ENCODE measurements at regions not wholly inside any gene's neighbourhood (a gene's known extent, or its start where the extent isn't known, plus 50 kb on each side); places are given as distances from the start of the nearest gene placed in this dataset.

DNA sequence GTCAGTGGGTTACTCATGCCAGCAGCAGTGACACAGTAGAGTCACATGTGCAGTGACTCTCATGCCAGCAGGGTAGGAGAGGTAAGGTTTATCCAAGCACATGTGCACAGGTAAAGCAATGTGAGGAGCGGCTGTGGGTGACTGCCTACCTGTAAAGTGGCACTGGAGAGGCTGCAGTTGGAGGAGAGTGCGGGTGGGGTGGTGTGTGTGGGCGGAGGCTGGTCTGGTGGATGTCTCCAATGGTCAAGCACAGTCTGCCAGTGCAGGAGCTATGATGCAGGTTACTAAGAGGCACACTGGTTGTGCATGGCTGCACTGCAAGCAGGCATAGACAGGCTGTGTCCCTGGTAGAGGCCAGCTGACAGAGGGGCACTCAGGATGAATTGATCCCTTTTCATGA, 588.2 kb upstream of the FTMT start:
- CTCF ChIA-PET (ENCODE audit: low intra/inter-chr PET ratio, low total read pairs), result no interaction called here
- no peak overlapping the region for H3K9ac ChIP-seq (ENCODE audit: insufficient read depth, low read depth, low read length)
- no peak for TF ChIP-seq ZNF232 (CRISPR knock-in tag; IDR thresholded peaks at IDR 0.05; ENCODE audit: borderline replicate concordance)
- TF ChIP-seq NFATC3 (CRISPR knock-in tag; IDR thresholded peaks at IDR 0.05), result no peak
- no peak for TF ChIP-seq PRMT3 (CRISPR knock-in tag; IDR thresholded peaks at IDR 0.05; ENCODE audit: borderline replicate concordance, low read depth)
- no peak for TF ChIP-seq ZBTB8A (CRISPR knock-in tag; IDR thresholded peaks at IDR 0.05; ENCODE audit: borderline replicate concordance, low read depth)
- TF ChIP-seq MED13 (CRISPR knock-in tag; IDR thresholded peaks at IDR 0.05), result no peak
- TF ChIP-seq, protein P1, sequence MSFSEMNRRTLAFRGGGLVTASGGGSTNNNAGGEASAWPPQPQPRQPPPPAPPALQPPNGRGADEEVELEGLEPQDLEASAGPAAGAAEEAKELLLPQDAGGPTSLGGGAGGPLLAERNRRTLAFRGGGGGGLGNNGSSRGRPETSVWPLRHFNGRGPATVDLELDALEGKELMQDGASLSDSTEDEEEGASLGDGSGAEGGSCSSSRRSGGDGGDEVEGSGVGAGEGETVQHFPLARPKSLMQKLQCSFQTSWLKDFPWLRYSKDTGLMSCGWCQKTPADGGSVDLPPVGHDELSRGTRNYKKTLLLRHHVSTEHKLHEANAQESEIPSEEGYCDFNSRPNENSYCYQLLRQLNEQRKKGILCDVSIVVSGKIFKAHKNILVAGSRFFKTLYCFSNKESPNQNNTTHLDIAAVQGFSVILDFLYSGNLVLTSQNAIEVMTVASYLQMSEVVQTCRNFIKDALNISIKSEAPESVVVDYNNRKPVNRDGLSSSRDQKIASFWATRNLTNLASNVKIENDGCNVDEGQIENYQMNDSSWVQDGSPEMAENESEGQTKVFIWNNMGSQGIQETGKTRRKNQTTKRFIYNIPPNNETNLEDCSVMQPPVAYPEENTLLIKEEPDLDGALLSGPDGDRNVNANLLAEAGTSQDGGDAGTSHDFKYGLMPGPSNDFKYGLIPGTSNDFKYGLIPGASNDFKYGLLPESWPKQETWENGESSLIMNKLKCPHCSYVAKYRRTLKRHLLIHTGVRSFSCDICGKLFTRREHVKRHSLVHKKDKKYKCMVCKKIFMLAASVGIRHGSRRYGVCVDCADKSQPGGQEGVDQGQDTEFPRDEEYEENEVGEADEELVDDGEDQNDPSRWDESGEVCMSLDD (CRISPR knock-in tag; IDR thresholded peaks at IDR 0.05; ENCODE audit: borderline replicate concordance), result no peak
- no peak for TF ChIP-seq ZNF225 (CRISPR knock-in tag; IDR thresholded peaks at IDR 0.05)
- TF ChIP-seq ZNF251 (CRISPR knock-in tag; IDR thresholded peaks at IDR 0.05), result no peak
- TF ChIP-seq ZNF207 (IDR thresholded peaks at IDR 0.05; ENCODE audit: borderline replicate concordance), result no peak
- no peak for TF ChIP-seq CHCHD3 (CRISPR knock-in tag; IDR thresholded peaks at IDR 0.05)
- no peak for TF ChIP-seq ZNF546 (CRISPR knock-in tag; conservative IDR thresholded peaks at IDR 0.05)
- no peak for TF ChIP-seq MEIS2 (CRISPR knock-in tag; IDR thresholded peaks at IDR 0.05)
- TF ChIP-seq, protein P2, sequence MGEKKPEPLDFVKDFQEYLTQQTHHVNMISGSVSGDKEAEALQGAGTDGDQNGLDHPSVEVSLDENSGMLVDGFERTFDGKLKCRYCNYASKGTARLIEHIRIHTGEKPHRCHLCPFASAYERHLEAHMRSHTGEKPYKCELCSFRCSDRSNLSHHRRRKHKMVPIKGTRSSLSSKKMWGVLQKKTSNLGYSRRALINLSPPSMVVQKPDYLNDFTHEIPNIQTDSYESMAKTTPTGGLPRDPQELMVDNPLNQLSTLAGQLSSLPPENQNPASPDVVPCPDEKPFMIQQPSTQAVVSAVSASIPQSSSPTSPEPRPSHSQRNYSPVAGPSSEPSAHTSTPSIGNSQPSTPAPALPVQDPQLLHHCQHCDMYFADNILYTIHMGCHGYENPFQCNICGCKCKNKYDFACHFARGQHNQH (CRISPR knock-in tag; IDR thresholded peaks at IDR 0.05), result no peak
- TF ChIP-seq, protein P3, sequence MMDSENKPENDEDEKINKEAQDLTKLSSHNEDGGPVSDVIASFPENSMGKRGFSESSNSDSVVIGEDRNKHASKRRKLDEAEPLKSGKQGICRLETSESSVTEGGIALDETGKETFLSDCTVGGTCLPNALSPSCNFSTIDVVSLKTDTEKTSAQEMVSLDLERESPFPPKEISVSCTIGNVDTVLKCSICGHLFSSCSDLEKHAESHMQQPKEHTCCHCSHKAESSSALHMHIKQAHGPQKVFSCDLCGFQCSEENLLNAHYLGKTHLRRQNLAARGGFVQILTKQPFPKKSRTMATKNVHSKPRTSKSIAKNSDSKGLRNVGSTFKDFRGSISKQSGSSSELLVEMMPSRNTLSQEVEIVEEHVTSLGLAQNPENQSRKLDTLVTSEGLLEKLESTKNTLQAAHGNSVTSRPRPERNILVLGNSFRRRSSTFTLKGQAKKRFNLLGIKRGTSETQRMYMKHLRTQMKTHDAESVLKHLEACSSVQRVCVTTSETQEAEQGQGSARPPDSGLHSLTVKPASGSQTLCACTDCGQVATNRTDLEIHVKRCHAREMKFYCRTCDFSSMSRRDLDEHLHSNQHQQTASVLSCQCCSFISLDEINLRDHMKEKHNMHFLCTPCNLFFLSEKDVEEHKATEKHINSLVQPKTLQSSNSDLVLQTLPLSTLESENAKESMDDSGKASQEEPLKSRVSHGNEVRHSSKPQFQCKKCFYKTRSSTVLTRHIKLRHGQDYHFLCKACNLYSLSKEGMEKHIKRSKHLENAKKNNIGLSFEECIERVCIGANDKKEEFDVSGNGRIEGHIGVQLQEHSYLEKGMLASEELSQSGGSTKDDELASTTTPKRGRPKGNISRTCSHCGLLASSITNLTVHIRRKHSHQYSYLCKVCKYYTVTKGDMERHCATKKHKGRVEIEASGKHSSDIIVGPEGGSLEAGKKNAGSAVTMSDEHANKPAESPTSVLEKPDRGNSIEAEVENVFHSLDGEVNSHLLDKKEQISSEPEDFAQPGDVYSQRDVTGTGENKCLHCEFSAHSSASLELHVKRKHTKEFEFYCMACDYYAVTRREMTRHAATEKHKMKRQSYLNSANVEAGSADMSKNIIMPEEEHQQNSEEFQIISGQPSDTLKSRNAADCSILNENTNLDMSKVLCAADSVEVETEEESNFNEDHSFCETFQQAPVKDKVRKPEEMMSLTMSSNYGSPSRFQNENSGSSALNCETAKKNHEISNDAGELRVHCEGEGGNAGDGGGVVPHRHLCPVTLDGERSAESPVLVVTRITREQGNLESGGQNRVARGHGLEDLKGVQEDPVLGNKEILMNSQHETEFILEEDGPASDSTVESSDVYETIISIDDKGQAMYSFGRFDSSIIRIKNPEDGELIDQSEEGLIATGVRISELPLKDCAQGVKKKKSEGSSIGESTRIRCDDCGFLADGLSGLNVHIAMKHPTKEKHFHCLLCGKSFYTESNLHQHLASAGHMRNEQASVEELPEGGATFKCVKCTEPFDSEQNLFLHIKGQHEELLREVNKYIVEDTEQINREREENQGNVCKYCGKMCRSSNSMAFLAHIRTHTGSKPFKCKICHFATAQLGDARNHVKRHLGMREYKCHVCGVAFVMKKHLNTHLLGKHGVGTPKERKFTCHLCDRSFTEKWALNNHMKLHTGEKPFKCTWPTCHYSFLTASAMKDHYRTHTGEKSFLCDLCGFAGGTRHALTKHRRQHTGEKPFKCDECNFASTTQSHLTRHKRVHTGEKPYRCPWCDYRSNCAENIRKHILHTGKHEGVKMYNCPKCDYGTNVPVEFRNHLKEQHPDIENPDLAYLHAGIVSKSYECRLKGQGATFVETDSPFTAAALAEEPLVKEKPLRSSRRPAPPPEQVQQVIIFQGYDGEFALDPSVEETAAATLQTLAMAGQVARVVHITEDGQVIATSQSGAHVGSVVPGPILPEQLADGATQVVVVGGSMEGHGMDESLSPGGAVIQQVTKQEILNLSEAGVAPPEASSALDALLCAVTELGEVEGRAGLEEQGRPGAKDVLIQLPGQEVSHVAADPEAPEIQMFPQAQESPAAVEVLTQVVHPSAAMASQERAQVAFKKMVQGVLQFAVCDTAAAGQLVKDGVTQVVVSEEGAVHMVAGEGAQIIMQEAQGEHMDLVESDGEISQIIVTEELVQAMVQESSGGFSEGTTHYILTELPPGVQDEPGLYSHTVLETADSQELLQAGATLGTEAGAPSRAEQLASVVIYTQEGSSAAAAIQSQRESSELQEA (CRISPR knock-in tag; IDR thresholded peaks at IDR 0.05; ENCODE audit: not compliant biosample characterization), result no peak
- POLR2A ChIA-PET, result no interaction called here
- H3K27ac ChIP-seq (ENCODE audit: extremely low read length, insufficient read depth, low read length), result no peak overlapping the region
- no peak overlapping the region for H3K4me3 ChIP-seq (replicated peaks in 1 of 3; ENCODE audit: insufficient read depth in 1 of 3, low read depth in 2 of 3, low read length in 3 of 3)
- no peaks in the 10 kb centered on the region for H3K36me3 ChIP-seq (replicated peaks in 1 of 2; ENCODE audit: control insufficient read depth in 1 of 2, insufficient read depth in 2 of 2, low read length in 2 of 2)
- H3K4me2 ChIP-seq (ENCODE audit: low read depth, low read length), result no peak overlapping the region
- H3K9me3 ChIP-seq (ENCODE audit: low read length), result peaks cover 19% of the 10 kb centered on the region
- no peaks in the 10 kb centered on the region for H3K27me3 ChIP-seq (ENCODE audit: control insufficient read depth in 1 of 2, insufficient read depth in 2 of 2, low read length in 2 of 2)
- in situ Hi-C loops (cut with HindIII; ENCODE audit: extremely low pct_ligation_motif_present, low pct_unique_long_range_greater_than_20kb), result no loop called here
- no peaks in the 10 kb centered on the region for H3K4me1 ChIP-seq (ENCODE audit: insufficient read depth, low read length)
- ATAC-seq (no peak), DNase-seq (ENCODE audit: low spot score) (no peak), FAIRE-seq (no peak)
- no peak overlapping the region for H2AFZ ChIP-seq (ENCODE audit: low read length)
- no TSS peak for BruUV-seq (replicated peaks)
- 13% methylated on average over 3 of the region's 3 CpGs for WGBS (ENCODE audit: low lambda C conversion rate)
- intact Hi-C loops (cut with micrococcal nuclease; ENCODE audit: unreplicated experiment), result no loop called here
- no peaks in the 10 kb centered on the region for H4K20me1 ChIP-seq (ENCODE audit: insufficient read depth, low read length)
- H3K79me2 ChIP-seq (ENCODE audit: insufficient read depth, low read length), result no peaks in the 10 kb centered on the region
